ENCODE measurements at regions not wholly inside any gene's neighbourhood (a gene's known extent, or its start where the extent isn't known, plus 50 kb on each side); places are given as distances from the start of the nearest gene placed in this dataset.

DNA sequence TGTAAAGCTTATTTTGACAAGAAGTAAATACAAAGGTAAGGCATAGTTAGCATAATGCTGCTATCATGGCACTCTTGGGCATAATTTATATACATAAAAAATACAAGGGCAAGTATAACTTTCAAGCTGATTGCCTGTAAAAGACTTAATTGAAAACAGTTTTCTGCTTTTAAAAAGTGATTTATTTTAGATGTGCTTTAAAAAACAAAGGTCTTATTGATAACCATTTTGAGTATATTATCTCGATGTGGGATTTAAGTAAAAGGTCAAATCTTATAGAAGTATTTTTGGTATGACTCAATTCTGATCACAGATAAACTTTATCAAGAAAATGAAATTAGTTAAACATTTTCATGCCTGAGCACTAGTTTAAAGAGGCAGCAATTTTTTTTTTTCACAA is 175.8 kb downstream of the KCNRG start:
- intact Hi-C loops (cut with micrococcal nuclease), result no loop called here
- H3K4me3 Mint-ChIP-seq, result no peak overlapping the region

DNA sequence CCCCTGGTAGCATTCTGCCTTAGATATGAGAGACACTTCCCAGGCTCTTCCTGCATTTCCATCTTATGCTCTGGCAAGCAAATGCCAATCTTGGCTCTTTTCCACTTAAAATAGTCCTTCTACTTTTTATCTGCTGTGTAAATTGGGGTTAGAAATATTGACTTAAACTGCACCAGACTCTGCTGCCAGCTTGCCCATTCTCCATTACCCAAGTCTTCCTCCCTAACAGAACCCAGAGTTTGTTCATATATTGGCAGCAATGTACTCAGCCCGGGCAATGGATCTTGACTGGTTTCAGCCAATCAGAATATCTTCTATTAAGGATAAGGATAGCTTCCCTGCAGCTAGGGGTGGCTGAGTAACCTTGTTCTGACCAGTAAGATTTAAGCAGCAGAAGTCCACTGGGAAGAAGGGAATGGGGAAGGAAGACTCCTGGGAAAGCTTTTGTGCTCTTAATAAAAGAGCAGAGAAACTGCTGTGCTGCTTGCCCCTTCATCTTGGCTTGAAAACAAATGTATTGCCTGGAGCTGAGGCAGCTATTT is 177.1 kb downstream of the KCNRG start:
- Mint-ChIP-seq H3K27me3 (no peaks in the 10 kb centered on the region), H3K36me3 (ENCODE audit: low read depth) (no peaks in the 10 kb centered on the region), H3K9me3 (no peaks in the 10 kb centered on the region), H3K27ac (no peak overlapping the region), H3K4me3 (no peak overlapping the region), H3K4me1 (ENCODE audit: low read depth) (peaks cover 9% of the 10 kb centered on the region)
- intact Hi-C loops (cut with micrococcal nuclease), result no loop called here

More for the DNA sequence above, 175.8 kb downstream of the KCNRG start:
- Mint-ChIP-seq H3K4me1 (ENCODE audit: low read depth) (no peaks in the 10 kb centered on the region), H3K36me3 (ENCODE audit: low read depth) (no peaks in the 10 kb centered on the region), H3K27me3 (no peaks in the 10 kb centered on the region), H3K27ac (no peak overlapping the region), H3K9me3 (no peaks in the 10 kb centered on the region)

DNA sequence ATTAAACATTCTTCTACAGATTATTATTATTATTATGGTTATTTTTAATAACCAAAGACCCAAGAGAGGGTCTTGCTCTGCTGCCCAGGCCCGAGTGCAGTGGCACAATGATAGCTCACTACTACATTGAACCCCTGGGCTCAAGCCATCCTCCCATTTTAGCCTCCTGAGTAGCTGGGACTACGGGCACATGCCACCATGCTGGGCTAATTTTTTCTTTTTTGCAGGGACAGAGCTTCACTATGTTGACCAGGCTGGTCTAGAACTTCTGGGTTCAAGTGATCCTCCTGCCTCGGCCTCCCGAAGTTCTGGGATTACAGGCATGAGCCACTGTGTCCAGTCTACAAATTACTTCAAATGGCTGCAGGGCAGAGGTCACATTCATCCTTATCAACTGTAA is 179.8 kb downstream of the KCNRG start:
- Mint-ChIP-seq H3K4me1 (ENCODE audit: low read depth) (peaks cover 33% of the 10 kb centered on the region), H3K36me3 (ENCODE audit: low read depth) (no peaks in the 10 kb centered on the region), H3K27ac (no peak overlapping the region), H3K9me3 (peaks cover 10% of the 10 kb centered on the region), H3K27me3 (no peaks in the 10 kb centered on the region), H3K4me3 (no peak overlapping the region)
- intact Hi-C loops (cut with micrococcal nuclease), result no loop called here

DNA sequence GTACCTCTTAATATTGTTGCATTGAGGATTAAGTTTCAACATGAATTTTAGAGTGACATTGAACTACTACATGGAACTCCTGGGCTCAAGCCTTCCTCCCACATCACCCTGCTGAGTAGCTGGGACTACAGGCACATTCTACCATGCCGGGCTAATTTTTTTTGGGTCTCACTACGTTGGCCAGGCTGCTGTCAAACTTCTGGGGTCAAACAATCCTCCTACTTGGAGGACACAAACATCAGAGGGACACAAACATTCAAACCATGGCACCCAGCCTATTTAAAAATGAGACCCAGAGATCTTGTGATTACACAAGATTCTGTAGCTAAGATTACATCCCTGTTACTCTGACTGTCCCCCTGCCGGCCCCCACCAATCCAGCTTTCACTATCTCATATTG is 180.9 kb downstream of the KCNRG start:
- peaks cover 4% of the 10 kb centered on the region for H3K27me3 Mint-ChIP-seq
- no peak overlapping the region for H3K27ac Mint-ChIP-seq
- intact Hi-C loops (cut with micrococcal nuclease), result no loop called here
- peaks cover 10% of the 10 kb centered on the region for H3K9me3 Mint-ChIP-seq
- no peaks in the 10 kb centered on the region for H3K36me3 Mint-ChIP-seq (ENCODE audit: low read depth)
- peaks cover 38% of the 10 kb centered on the region for H3K4me1 Mint-ChIP-seq (ENCODE audit: low read depth)
- no peak overlapping the region for H3K4me3 Mint-ChIP-seq

DNA sequence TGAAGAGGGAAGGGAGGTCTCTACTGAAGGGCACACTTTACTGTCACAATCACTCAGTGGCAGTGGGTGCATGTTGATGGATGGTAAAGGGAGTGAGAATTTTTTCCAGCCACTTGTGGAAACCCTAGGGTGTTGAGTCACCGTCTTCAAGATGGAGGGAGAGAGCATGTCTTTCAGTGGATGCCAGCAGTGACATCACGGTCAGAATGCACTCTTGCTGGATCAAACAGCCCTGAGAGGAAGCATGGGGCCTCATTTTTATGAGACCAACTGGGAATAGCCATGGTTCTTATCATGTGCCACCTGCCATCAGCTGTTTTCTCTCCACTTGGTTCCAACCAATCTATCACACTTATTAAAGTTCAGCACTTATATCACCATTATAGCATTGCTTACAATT is 182.5 kb downstream of the KCNRG start:
- no peaks in the 10 kb centered on the region for H3K36me3 Mint-ChIP-seq (ENCODE audit: low read depth)
- H3K27me3 Mint-ChIP-seq, result peaks cover 6% of the 10 kb centered on the region
- H3K9me3 Mint-ChIP-seq, result peaks cover 10% of the 10 kb centered on the region
- H3K27ac Mint-ChIP-seq, result peak overlapping the region; percentile 9
- no peak overlapping the region for H3K4me3 Mint-ChIP-seq
- H3K4me1 Mint-ChIP-seq (ENCODE audit: low read depth), result peaks cover 38% of the 10 kb centered on the region
- intact Hi-C loops (cut with micrococcal nuclease), result no loop called here

DNA sequence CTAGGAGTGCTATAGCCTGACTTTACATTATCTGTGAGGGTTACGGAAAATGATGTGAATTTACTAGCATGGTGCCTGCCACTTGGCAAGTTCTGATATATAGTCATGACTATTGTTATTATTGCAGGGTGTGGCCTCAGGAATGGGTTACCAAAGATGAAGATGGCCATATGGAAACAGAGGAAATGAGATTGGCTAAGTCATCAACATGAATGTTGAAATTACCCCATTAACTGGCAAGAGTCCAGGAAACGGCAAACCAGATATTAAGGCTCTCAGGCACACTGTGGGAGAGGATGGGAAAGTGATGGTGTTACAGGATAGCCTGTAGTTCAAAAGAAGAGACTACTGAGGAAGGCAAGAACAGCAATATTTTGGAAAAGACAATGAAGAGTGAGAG is 183.3 kb downstream of the KCNRG start:
- peaks cover 43% of the 10 kb centered on the region for H3K4me1 Mint-ChIP-seq (ENCODE audit: low read depth)
- H3K36me3 Mint-ChIP-seq (ENCODE audit: low read depth), result no peaks in the 10 kb centered on the region
- H3K27me3 Mint-ChIP-seq, result peaks cover 6% of the 10 kb centered on the region
- H3K27ac Mint-ChIP-seq, result peak overlapping the region; percentile 9
- H3K4me3 Mint-ChIP-seq, result no peak overlapping the region
- H3K9me3 Mint-ChIP-seq, result peaks cover 10% of the 10 kb centered on the region
- intact Hi-C loops (cut with micrococcal nuclease), result no loop called here

DNA sequence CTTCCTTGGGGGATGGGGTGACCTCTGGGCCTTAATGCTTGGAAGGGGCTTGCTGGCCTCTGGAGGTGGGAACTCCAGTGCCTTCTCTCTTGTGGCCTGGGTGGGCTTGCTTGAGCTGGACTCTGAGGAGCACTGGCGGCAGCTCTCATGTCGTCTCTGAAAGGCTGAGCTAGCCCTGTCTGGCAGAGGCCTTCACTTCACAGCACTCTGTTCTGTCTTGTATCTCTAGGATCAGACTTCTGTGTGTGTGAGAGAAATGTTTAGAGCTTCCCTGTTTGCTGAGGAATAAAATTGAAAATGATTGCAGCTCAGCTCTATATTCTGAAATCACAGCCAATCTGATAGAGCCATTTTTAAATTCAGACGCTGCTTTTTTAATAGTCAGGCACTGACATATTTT is 185.3 kb downstream of the KCNRG start:
- intact Hi-C loops (cut with micrococcal nuclease), result no loop called here
- H3K27ac Mint-ChIP-seq, result peak overlapping the region; percentile 48
- peaks cover 6% of the 10 kb centered on the region for H3K27me3 Mint-ChIP-seq
- H3K4me3 Mint-ChIP-seq, result no peak overlapping the region
- H3K4me1 Mint-ChIP-seq (ENCODE audit: low read depth), result peaks cover 45% of the 10 kb centered on the region
- H3K36me3 Mint-ChIP-seq (ENCODE audit: low read depth), result no peaks in the 10 kb centered on the region
- H3K9me3 Mint-ChIP-seq, result peaks cover 10% of the 10 kb centered on the region

DNA sequence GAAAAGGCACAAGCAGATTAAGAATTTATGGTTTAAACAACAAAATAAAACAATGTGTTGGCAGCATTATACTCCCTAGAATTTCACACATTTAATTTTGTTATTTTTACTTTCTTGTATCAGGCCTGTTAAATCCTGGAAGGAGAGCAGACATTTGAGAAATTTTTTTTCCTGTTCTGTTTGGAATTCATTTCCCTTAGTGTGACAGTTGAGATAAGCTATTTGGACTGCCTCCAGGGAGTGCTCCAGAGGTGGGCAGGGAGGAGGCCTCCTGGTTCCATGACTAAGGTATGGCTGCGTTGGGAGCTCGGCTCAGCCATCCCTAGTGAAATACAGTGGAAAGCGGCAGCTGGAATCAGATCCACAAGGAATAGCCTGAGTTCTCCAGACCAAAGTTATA is 185.7 kb downstream of the KCNRG start:
- intact Hi-C loops (cut with micrococcal nuclease), result no loop called here
- peaks cover 6% of the 10 kb centered on the region for H3K27me3 Mint-ChIP-seq
- peaks cover 45% of the 10 kb centered on the region for H3K4me1 Mint-ChIP-seq (ENCODE audit: low read depth)
- no peak overlapping the region for H3K27ac Mint-ChIP-seq
- H3K9me3 Mint-ChIP-seq, result peaks cover 10% of the 10 kb centered on the region
- H3K36me3 Mint-ChIP-seq (ENCODE audit: low read depth), result no peaks in the 10 kb centered on the region
- H3K4me3 Mint-ChIP-seq, result no peak overlapping the region

DNA sequence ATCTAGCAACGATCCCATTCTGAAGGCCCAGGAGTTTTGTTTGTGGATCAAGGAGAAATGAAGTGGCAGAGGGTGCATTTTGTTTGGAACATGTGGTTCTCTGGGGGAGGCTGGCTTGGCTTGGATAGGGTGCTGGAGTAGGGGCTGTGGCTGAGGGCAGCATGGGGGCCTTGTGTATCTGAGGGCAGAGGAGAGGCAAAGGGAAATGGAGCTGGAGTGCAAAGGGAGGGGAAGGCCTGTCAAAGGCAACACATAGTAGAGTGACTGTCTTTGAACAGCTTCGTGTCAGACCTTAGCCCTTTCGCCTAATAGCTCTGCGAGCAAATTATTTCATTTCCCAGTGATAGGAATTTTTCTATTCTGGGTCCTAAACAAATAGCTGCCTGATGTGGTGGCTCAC is 187.2 kb downstream of the KCNRG start:
- Mint-ChIP-seq H3K27ac (peak overlapping the region; percentile 20), H3K9me3 (peaks cover 9% of the 10 kb centered on the region), H3K4me1 (ENCODE audit: low read depth) (peaks cover 35% of the 10 kb centered on the region), H3K36me3 (ENCODE audit: low read depth) (no peaks in the 10 kb centered on the region), H3K4me3 (no peak overlapping the region), H3K27me3 (peaks cover 6% of the 10 kb centered on the region)
- intact Hi-C loops (cut with micrococcal nuclease), result no loop called here

DNA sequence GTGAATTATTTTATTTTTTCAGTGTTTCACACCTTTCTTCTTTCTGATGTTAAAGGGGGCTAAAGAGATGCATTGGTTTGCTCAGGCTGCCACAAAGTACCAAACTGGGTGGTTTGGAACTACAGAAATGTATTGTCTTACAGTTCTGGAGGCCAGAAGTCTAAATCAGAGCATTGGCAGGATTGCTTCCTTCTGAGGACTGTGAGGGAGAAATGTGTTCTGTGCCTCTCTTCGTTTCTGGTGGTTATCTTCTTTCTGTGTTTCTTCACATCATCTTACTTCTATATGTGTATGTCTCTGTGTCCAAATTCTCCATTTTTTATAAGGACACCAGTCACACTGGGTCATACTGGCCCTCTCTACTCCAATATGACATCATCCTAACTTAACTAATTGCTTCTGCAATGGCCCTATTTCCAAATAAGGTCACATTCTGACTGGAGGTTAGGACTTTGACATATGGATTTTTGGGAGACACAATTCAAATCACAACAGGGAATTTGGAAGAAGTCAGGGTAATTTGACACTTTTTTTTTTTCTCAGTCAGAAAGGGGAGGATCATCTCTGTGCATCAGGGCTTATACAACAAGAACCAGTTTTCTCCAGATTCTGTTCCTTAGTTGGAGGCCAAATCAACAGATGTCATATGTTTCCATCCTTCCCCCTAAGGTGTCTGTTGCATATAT is 188.2 kb downstream of the KCNRG start:
- Mint-ChIP-seq H3K27me3 (peaks cover 6% of the 10 kb centered on the region), H3K9me3 (peaks cover under 1% of the 10 kb centered on the region), H3K4me1 (ENCODE audit: low read depth) (peaks cover 30% of the 10 kb centered on the region), H3K27ac (no peak overlapping the region), H3K4me3 (no peak overlapping the region), H3K36me3 (ENCODE audit: low read depth) (no peaks in the 10 kb centered on the region)
- intact Hi-C loops (cut with micrococcal nuclease), result no loop called here

DNA sequence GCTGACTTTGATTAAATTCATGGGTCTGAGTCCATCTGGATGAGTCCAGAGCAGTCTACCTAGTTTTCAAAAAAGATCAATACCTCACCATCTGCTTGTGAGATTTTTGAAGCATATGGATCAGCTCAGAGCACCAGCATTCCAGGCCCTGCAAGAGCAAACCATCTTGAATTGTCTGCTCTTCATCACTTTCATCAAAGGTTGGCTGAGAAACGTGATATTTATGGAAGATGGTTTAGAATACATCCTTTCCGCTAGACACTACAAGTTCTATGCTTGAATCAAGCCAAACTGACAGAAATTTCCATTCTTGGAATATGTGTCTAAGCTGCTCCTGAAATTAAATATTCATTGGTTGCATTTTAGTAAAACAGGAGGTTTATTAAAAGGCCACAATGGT is 190.3 kb downstream of the KCNRG start:
- no peaks in the 10 kb centered on the region for H3K36me3 Mint-ChIP-seq (ENCODE audit: low read depth)
- H3K27ac Mint-ChIP-seq, result no peak overlapping the region
- H3K4me1 Mint-ChIP-seq (ENCODE audit: low read depth), result peaks cover 19% of the 10 kb centered on the region
- no peak overlapping the region for H3K4me3 Mint-ChIP-seq
- peaks cover 1% of the 10 kb centered on the region for H3K27me3 Mint-ChIP-seq
- no peaks in the 10 kb centered on the region for H3K9me3 Mint-ChIP-seq
- intact Hi-C loops (cut with micrococcal nuclease), result no loop called here

DNA sequence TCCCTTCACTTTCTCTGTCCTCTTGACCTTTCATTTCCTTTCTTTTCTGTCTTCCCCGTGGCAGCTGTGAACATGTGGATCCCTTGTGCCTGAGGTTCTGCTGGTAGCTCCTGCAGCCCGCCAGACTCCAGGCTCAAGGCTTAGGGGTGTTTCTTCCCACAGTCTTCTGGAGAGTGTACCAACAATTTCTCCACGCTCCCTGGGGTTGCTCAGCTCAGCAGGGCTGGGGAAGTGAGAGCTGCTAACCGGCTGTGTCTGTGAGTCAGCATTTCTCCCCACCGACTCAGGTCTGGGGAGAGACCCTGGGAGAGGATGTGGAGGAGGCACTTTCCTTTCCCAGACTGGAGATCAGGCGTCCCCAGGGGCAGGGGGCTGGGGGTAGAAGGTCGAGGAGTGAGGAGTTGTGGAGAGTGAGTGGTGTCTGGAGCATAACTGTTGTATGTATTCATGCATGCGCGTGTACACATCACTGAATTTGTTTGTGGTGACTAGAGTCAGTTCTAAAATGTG is 193.6 kb downstream of the KCNRG start:
- Mint-ChIP-seq H3K9me3 (no peaks in the 10 kb centered on the region), H3K27ac (peak overlapping the region; percentile 85), H3K4me1 (ENCODE audit: low read depth) (peaks cover 12% of the 10 kb centered on the region), H3K27me3 (no peaks in the 10 kb centered on the region), H3K4me3 (peak overlapping the region; percentile 81), H3K36me3 (ENCODE audit: low read depth) (no peaks in the 10 kb centered on the region)
- intact Hi-C loops (cut with micrococcal nuclease), result no loop called here

DNA sequence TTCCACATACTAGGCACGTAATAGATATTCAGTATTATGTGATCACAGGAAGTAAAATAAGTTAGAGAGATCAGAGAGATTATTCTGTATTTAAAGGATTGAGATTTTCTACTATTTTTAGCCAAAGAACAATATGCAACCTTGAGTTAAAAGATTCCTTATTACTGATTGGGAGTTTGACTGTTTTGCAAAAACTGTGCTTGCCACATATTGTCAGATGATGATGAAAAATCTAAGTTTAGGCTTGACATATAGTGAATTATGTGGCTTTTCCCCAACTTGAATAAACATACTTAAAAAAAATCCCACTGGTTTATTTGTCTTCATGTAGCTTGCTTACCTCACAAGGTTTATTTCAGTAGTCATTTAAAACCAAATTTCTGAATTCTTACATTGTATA is 194.4 kb downstream of the KCNRG start:
- H3K36me3 Mint-ChIP-seq (ENCODE audit: low read depth), result no peaks in the 10 kb centered on the region
- intact Hi-C loops (cut with micrococcal nuclease), result no loop called here
- peaks cover 19% of the 10 kb centered on the region for H3K4me1 Mint-ChIP-seq (ENCODE audit: low read depth)
- H3K4me3 Mint-ChIP-seq, result no peak overlapping the region
- H3K9me3 Mint-ChIP-seq, result no peaks in the 10 kb centered on the region
- H3K27ac Mint-ChIP-seq, result no peak overlapping the region
- H3K27me3 Mint-ChIP-seq, result no peaks in the 10 kb centered on the region

DNA sequence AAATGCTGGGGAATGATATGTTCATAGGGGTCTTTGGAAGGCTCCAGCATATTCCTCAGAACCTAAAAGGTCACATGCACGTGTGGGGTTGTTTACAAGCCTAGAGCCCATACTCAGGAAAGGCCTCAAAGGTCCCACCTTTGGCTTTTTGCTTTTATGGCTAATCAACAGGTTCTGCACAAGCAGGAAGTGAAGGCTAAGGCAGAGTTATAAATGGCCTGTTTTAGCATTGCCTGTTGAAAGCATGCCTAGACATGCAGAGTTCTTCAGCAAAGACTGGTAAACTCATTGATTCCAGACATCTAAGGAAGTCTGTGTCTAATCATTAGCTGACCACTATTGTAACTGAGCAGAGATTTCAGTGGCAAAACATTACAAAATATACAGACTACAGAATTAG is 198.3 kb downstream of the KCNRG start:
- Mint-ChIP-seq H3K36me3 (ENCODE audit: low read depth) (no peaks in the 10 kb centered on the region), H3K9me3 (no peaks in the 10 kb centered on the region), H3K4me3 (no peak overlapping the region), H3K27me3 (no peaks in the 10 kb centered on the region), H3K4me1 (ENCODE audit: low read depth) (peaks cover 14% of the 10 kb centered on the region), H3K27ac (no peak overlapping the region)
- intact Hi-C loops (cut with micrococcal nuclease), result no loop called here

DNA sequence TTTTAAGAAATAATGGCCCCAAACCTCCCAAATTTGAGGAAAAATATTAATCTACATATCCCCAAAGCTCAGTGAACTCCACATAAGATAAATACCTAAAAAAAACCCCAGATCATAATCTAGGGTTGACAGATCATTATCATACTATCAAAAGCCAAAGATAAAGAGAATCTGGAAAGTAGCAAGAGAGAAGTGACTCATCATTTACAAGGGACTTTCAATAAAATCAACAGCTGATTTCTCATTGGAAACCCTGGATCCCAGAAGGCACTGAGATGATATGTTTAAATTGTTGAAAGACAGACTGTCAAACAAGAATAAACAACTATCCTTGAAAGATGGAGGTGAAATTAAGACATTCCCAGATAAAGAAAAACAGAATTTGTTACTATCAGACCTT is 199.3 kb downstream of the KCNRG start:
- Mint-ChIP-seq H3K4me1 (ENCODE audit: low read depth) (peaks cover 7% of the 10 kb centered on the region), H3K4me3 (no peak overlapping the region), H3K27ac (no peak overlapping the region), H3K9me3 (no peaks in the 10 kb centered on the region), H3K36me3 (ENCODE audit: low read depth) (no peaks in the 10 kb centered on the region), H3K27me3 (no peaks in the 10 kb centered on the region)
- intact Hi-C loops (cut with micrococcal nuclease), result no loop called here

Data from dendritic cell treated with granulocyte-macrophage colony-stimulating factor and Interleukin-4, amounts not matched to agents 40 ng/mL and 50 ng/mL, for 4 days (primary cell).